GM21717 (cell line): ENCODE measurements at regions not wholly inside any gene's neighbourhood (a gene's known extent, or its start where the extent isn't known, plus 50 kb on each side); places are given as distances from the start of the nearest gene placed in this dataset.

Experiments
- ATAC-seq: cut with Tn5 transposase; IDR thresholded peaks from one replicate; pipeline ENCODE4 v1.9.1; 2021; ENCODE audit warnings: mild to moderate bottlenecking, moderate library complexity; ENCODE audit not compliant: unreplicated experiment

GRCh38 chr20:22438346-22438745, 146.0 kb downstream of the FOXA2 start:
- ATAC-seq = no peak

- no peak for ATAC-seq
Observed at GRCh38 chr20:22437354-22437753, 147.0 kb downstream of the FOXA2 start.

DNA sequence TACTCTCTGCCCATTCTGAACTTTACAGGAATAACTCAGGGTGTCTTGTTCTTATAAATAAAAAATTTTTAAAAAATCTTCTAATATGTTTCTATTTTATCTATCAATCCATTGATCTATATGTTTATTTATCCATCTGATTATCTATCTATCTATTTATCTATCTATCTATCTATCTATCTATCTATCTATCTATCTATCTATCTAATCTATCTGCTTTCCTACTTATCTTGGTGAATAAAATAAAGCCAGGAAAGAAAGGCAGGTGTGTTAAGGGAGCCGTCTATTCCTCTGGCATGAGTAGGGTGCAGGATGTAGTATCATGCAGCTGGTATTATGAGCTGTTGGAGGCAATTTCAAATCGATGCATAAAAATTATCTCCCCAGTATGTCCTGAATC, 153.0 kb downstream of the FOXA2 start:
- ATAC-seq = no peak

- no peak for ATAC-seq
Observed at GRCh38 chr20:22430746-22431168, 153.6 kb downstream of the FOXA2 start.

GRCh38 chr20:22430154-22430745, 154.1 kb downstream of the FOXA2 start:
- no peak for ATAC-seq

GRCh38 chr20:22429175-22430153, 154.9 kb downstream of the FOXA2 start:
- no peak for ATAC-seq

DNA sequence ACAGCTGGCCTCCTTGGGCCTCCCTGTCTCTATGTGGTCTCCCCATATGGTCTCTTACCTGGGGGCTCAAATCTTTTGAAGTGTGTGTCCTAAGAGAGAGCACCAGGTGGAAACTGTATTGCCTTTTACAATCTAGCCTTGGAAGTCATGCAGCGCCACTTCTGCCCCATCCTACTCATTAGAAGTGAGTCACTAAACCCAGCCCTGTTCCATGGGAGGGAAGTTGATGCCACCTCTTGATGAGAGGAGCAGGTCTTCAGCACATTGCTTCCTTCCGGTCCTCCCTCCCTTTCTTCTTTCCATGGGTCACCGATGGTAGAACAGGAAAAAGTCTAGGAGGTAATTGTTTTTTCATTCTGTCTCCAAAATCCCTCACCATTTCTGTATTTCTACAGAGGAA, 156.3 kb downstream of the FOXA2 start:
- no peak for ATAC-seq

- ATAC-seq = no peak
Observed at GRCh38 chr20:22426772-22427171, 157.6 kb downstream of the FOXA2 start.

DNA sequence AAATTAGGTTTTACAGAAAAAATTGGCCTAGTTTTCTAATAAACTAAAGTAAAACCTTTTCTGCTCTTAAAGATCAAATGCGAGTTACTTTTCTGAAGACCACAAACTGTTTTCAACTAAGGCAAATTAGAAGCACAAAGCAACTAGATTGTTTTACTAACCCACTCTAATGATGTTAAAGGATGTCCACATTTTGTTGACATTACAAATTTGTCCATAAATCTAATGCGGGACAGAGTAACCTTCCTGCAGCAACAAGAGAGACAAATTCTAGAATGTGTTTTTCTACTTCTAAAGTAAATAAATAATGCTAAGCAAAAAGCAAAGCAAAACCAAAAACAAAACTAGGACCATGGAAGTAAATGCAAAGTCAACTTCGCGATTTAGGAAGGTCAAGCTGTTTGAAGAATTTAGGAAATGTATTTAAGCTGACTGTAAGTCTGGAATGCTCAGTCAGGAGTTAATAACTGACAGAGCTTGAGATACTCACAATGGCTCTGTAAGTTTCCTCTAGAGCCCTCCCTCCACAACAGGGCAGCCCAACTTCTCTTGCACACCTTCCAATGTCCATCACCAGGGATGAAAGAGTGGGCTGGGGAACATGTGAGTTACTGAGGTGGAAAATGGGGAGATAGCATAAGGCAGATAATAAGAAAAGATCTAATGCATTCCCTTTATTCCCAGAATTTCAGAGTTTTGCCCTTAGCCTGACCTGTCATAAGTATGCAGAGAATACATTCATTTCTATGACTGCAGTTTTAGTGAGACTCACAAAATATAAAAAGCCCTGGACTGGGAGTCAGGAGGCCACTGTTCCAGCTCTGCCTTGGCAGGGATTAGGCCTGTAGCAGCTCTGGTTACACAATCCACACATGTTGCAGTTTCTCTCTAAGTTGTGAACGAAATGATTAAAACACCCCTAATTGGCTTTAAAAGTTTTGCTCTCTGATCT, 158.8 kb downstream of the FOXA2 start:
- no peak for ATAC-seq

- ATAC-seq = no peak
Observed at GRCh38 chr20:22423190-22423832, 161.1 kb downstream of the FOXA2 start.

GRCh38 chr20:22420116-22420598, 164.2 kb downstream of the FOXA2 start:
- no peak for ATAC-seq

DNA sequence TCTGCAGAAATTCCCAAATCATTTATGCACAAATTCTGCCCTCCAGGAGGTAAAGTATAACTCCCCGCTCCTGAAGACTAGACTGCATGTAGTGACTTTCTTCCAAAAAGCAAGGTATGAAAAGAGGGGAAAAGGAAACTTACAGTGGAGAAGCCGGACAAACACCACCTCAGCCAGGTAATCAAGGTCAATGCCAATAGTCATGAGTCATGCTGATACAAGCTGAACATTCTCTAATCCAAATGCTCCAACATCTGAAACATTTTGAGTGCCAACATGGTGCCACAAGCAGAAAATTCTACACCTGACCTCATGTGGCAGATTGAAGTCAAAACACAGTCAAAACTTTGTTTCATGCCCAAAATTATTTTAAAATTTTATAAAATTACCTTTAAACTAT, 165.6 kb downstream of the FOXA2 start:
- no peak for ATAC-seq

- no peak for ATAC-seq
Observed at GRCh38 chr20:22414305-22414742, 170.0 kb downstream of the FOXA2 start.

DNA sequence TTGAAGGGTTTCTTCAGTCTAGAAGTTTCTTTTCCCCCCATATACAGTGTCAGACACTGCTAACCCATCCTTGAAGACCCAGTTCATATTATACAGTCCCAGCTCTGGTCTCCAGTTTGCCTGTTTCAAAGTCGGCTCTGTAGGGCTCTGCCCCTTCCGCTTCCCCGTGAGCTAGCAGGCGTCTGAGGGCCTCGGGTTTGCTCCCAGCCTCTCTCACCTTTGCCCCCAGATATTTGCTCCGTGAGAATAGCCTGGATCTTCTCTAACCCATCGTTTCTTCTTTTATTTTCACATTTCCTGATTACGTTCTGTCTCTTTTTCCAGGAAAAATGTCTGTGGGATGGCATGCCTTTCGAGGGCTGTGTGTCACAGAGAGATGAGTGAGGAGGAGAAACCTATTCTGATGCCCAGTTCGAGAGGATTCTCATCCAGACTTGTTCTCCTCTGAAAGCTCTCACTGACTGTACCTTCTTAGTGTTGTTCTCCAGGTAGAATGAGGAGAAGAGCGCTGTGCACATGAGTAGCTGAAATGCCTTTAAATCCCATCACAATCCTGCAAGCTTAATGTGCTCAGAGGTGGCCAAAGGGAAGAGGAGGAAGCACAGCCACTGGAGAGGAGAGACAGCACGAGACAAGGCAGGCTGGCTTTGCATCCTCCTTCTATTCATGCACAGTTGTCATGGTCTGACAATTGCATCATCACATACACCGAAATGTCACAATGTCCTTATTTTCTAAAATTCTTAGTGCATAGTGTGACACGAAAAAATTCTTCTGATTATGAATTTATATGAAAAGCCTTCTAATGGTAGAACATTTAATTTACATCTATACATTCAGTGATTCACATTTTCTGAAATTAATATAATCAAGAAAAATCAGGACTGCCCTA, 171.1 kb downstream of the FOXA2 start:
- ATAC-seq = no peak

DNA sequence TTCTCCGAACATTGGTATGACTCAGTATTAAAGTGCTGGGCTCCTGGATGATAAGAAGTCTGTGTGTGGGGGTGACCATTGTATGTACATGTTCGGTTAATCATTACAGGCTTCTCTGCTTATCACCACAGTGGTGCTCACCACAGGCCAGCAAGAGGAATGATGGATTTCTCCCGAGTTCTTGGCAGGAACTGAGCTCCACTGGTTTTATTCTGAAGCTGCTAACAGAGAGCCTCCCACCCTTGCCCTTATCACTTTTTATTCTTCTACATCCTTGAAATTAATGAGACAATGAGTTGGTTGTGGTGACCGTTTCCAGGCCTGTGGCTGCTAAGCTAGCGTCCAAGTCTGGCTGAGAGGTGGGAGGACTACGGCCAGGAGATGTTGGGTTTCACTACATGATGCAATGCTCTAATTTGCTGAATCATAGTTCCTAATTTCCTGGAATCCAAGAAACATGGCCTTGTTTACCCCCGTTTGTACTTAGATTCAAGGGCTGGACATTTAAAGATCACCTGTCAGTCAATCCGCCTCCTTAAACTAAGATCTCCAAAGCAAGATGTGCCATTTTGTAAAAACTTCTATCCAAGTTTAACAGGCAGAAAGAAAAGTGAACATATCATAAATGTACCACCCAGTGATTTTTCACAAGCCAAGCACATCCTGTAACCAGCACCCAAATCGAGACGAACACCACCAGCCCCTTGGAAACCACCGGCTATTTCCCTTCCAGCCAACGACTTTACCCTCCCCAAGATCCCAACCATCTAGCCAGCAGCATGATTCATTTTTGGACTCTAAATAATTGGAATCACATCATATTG, 172.5 kb downstream of the FOXA2 start:
- ATAC-seq = no peak

- no peak for ATAC-seq
Observed at GRCh38 chr20:22411286-22411626, 173.1 kb downstream of the FOXA2 start.

GRCh38 chr20:22410556-22411130, 173.7 kb downstream of the FOXA2 start:
- ATAC-seq = no peak
